ENCODE measurements at regions not wholly inside any gene's neighbourhood (a gene's known extent, or its start where the extent isn't known, plus 50 kb on each side); places are given as distances from the start of the nearest gene placed in this dataset.

DNA sequence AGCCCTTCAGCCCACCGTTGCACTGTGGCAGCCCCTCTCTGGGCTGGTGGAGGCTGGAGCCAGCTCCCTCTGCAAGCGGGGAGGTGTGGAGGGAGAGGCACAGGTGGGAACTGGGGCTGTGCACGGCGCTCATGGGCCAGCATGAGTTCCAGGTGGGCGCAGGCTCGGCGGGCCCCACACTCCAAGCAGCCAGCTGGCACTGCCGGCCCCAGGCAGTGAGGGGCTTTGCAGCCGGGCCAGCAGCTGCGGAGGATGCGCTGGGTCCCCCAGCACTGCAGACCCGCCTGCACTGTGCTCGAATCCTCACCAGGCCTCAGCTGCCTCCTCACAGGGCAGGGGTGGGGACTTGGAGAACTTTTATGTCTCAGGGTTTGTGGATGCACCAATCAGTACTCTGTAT lies 1354.8 kb upstream of the IGFBP7 start:
- 90% methylated on average over 13 of the region's 13 CpGs for WGBS
- no peak overlapping the region for H2AK5ac ChIP-seq (ENCODE audit: low read length, severe bottlenecking)
- DNase-seq, result no peak
- no peak overlapping the region for H2BK5ac ChIP-seq (ENCODE audit: low read depth, low read length, poor library complexity, severe bottlenecking)
- no peak overlapping the region for H3K18ac ChIP-seq (ENCODE audit: low read depth in 1 of 2, low read length in 2 of 2)
- no peaks in the 10 kb centered on the region for H3K4me1 ChIP-seq (ENCODE audit: control insufficient read depth, insufficient read depth, low read depth, low read length)
- no peak overlapping the region for H2BK12ac ChIP-seq (ENCODE audit: low read length in 2 of 2)
- H3K14ac ChIP-seq (ENCODE audit: low read length in 2 of 2), result no peak overlapping the region
- no peak overlapping the region for H3K4ac ChIP-seq (ENCODE audit: low read depth in 1 of 2, low read length in 2 of 2)
- no peak overlapping the region for H3K9ac ChIP-seq (ENCODE audit: low read length)
- no peak overlapping the region for H4K8ac ChIP-seq (ENCODE audit: low read length)
- H3K27me3 ChIP-seq (ENCODE audit: control insufficient read depth in 1 of 2, insufficient read depth in 1 of 2, low read length in 2 of 2), result no peaks in the 10 kb centered on the region
- no peak overlapping the region for H4K91ac ChIP-seq (ENCODE audit: low read length)
- H3K4me2 ChIP-seq (ENCODE audit: low read length, poor library complexity, severe bottlenecking), result no peak overlapping the region
- no peaks in the 10 kb centered on the region for H3K79me1 ChIP-seq (replicated peaks; ENCODE audit: low read length, poor library complexity, severe bottlenecking)
- no peak overlapping the region for H3K27ac ChIP-seq (ENCODE audit: low read length, poor library complexity, severe bottlenecking)
- H2BK15ac ChIP-seq (ENCODE audit: low read depth, poor library complexity, severe bottlenecking), result no peak overlapping the region
- H3K36me3 ChIP-seq (ENCODE audit: control insufficient read depth in 1 of 2, insufficient read depth in 2 of 2, low read depth in 1 of 2, low read length in 2 of 2), result no peaks in the 10 kb centered on the region
- H2AFZ ChIP-seq (ENCODE audit: low read depth, low read length), result no peak overlapping the region
- no peak overlapping the region for H2BK120ac ChIP-seq (ENCODE audit: low read depth, low read length)
- H3K9me3 ChIP-seq (ENCODE audit: control insufficient read depth, low read length), result no peaks in the 10 kb centered on the region
- H3K4me3 ChIP-seq (ENCODE audit: insufficient read depth in 1 of 2, low read depth in 1 of 2, low read length in 2 of 2), result no peak overlapping the region
- H3K23ac ChIP-seq (ENCODE audit: low read length in 2 of 2), result no peak overlapping the region

GRCh38 chr4:58456727-58457384 lies 1346.7 kb upstream of the IGFBP7 start:
- WGBS, result 92% methylated on average over 26 of the region's 26 CpGs
- H3K4me2 ChIP-seq (ENCODE audit: low read length, poor library complexity, severe bottlenecking), result no peak overlapping the region
- no peak overlapping the region for H2BK5ac ChIP-seq (ENCODE audit: low read depth, low read length, poor library complexity, severe bottlenecking)
- no peak overlapping the region for H3K27ac ChIP-seq (ENCODE audit: low read length, poor library complexity, severe bottlenecking)
- H3K18ac ChIP-seq (ENCODE audit: low read depth in 1 of 2, low read length in 2 of 2), result no peak overlapping the region
- H3K79me1 ChIP-seq (replicated peaks; ENCODE audit: low read length, poor library complexity, severe bottlenecking), result no peaks in the 10 kb centered on the region
- H3K4me1 ChIP-seq (ENCODE audit: control insufficient read depth, insufficient read depth, low read depth, low read length), result no peaks in the 10 kb centered on the region
- H2BK12ac ChIP-seq (ENCODE audit: low read length in 2 of 2), result no peak overlapping the region
- no peaks in the 10 kb centered on the region for H3K27me3 ChIP-seq (ENCODE audit: control insufficient read depth in 1 of 2, insufficient read depth in 1 of 2, low read length in 2 of 2)
- H2BK15ac ChIP-seq (ENCODE audit: low read depth, poor library complexity, severe bottlenecking), result no peak overlapping the region
- no peak overlapping the region for H2BK120ac ChIP-seq (ENCODE audit: low read depth, low read length)
- no peak overlapping the region for H4K91ac ChIP-seq (ENCODE audit: low read length)
- no peak overlapping the region for H3K9ac ChIP-seq (ENCODE audit: low read length)
- H3K23ac ChIP-seq (ENCODE audit: low read length in 2 of 2), result no peak overlapping the region
- DNase-seq, result no peak
- no peak overlapping the region for H2AFZ ChIP-seq (ENCODE audit: low read depth, low read length)
- H3K9me3 ChIP-seq (ENCODE audit: control insufficient read depth, low read length), result no peaks in the 10 kb centered on the region
- no peak overlapping the region for H2AK5ac ChIP-seq (ENCODE audit: low read length, severe bottlenecking)
- H4K8ac ChIP-seq (ENCODE audit: low read length), result no peak overlapping the region
- H3K4ac ChIP-seq (ENCODE audit: low read depth in 1 of 2, low read length in 2 of 2), result no peak overlapping the region
- H3K36me3 ChIP-seq (ENCODE audit: control insufficient read depth in 1 of 2, insufficient read depth in 2 of 2, low read depth in 1 of 2, low read length in 2 of 2), result no peaks in the 10 kb centered on the region
- no peak overlapping the region for H3K4me3 ChIP-seq (ENCODE audit: insufficient read depth in 1 of 2, low read depth in 1 of 2, low read length in 2 of 2)
- H3K14ac ChIP-seq (ENCODE audit: low read length in 2 of 2), result peak overlapping the region in 1 of 2 experiments; percentile 4

DNA sequence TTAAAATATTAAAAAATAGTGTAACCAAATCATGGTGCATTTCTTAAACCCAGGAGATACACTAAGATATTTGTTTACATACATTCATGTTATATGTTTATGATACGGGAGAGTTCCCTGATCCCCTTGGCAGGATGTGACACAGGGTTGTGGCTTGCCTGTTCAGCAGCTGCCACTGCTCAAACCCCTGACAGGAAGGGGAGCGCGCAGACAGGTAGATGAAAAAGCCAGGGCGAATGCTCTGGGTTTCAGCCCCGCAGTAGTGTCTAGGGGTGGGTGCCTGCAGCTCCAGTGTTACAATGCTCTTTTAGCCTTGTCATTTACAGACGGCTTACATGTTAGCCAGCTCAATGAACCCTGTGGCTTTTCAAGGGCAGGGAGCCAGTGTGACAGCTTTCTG lies 1343.8 kb upstream of the IGFBP7 start:
- no peak overlapping the region for H2BK12ac ChIP-seq (ENCODE audit: low read length in 2 of 2)
- H3K18ac ChIP-seq (ENCODE audit: low read depth in 1 of 2, low read length in 2 of 2), result no peak overlapping the region
- H3K27ac ChIP-seq (ENCODE audit: low read length, poor library complexity, severe bottlenecking), result no peak overlapping the region
- no peak overlapping the region for H3K9ac ChIP-seq (ENCODE audit: low read length)
- H2BK15ac ChIP-seq (ENCODE audit: low read depth, poor library complexity, severe bottlenecking), result no peak overlapping the region
- peak; percentile 43 for DNase-seq
- H3K23ac ChIP-seq (ENCODE audit: low read length in 2 of 2), result no peak overlapping the region
- H2AFZ ChIP-seq (ENCODE audit: low read depth, low read length), result no peak overlapping the region
- no peak overlapping the region for H2BK5ac ChIP-seq (ENCODE audit: low read depth, low read length, poor library complexity, severe bottlenecking)
- H3K4me3 ChIP-seq (ENCODE audit: insufficient read depth in 1 of 2, low read depth in 1 of 2, low read length in 2 of 2), result no peak overlapping the region
- H3K36me3 ChIP-seq (ENCODE audit: control insufficient read depth in 1 of 2, insufficient read depth in 2 of 2, low read depth in 1 of 2, low read length in 2 of 2), result no peaks in the 10 kb centered on the region
- H4K8ac ChIP-seq (ENCODE audit: low read length), result no peak overlapping the region
- no peaks in the 10 kb centered on the region for H3K4me1 ChIP-seq (ENCODE audit: control insufficient read depth, insufficient read depth, low read depth, low read length)
- no peak overlapping the region for H2AK5ac ChIP-seq (ENCODE audit: low read length, severe bottlenecking)
- no peaks in the 10 kb centered on the region for H3K27me3 ChIP-seq (ENCODE audit: control insufficient read depth in 1 of 2, insufficient read depth in 1 of 2, low read length in 2 of 2)
- H3K14ac ChIP-seq (ENCODE audit: low read length in 2 of 2), result no peak overlapping the region
- no peak overlapping the region for H3K4me2 ChIP-seq (ENCODE audit: low read length, poor library complexity, severe bottlenecking)
- H3K79me1 ChIP-seq (replicated peaks; ENCODE audit: low read length, poor library complexity, severe bottlenecking), result no peaks in the 10 kb centered on the region
- H2BK120ac ChIP-seq (ENCODE audit: low read depth, low read length), result no peak overlapping the region
- no peaks in the 10 kb centered on the region for H3K9me3 ChIP-seq (ENCODE audit: control insufficient read depth, low read length)
- WGBS, result 63% methylated on average over 6 of the region's 6 CpGs
- no peak overlapping the region for H4K91ac ChIP-seq (ENCODE audit: low read length)
- no peak overlapping the region for H3K4ac ChIP-seq (ENCODE audit: low read depth in 1 of 2, low read length in 2 of 2)

DNA sequence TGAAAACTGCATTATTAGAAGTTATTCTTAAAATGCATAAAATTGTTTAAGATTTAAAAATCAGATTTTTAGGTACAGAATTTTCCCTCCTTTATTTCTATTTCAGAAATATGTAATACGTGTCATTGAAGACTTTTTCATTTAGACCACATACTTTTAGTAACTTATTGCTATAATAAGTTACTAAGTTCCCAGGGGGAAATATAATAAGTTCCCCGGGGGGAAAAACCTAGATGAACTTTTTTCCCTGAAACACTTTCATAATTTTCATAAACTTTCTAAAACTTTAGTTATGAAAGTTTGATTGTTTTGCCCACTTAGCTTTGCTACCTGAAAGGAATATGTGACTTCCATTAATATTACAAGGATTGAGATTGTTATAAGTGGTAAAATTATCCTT lies 1341.5 kb upstream of the IGFBP7 start:
- no peak overlapping the region for H2AK5ac ChIP-seq (ENCODE audit: low read length, severe bottlenecking)
- no peak overlapping the region for H3K9ac ChIP-seq (ENCODE audit: low read length)
- H3K14ac ChIP-seq (ENCODE audit: low read length in 2 of 2), result no peak overlapping the region
- no peak overlapping the region for H4K91ac ChIP-seq (ENCODE audit: low read length)
- no peak overlapping the region for H3K4ac ChIP-seq (ENCODE audit: low read depth in 1 of 2, low read length in 2 of 2)
- H3K27ac ChIP-seq (ENCODE audit: low read length, poor library complexity, severe bottlenecking), result no peak overlapping the region
- no peaks in the 10 kb centered on the region for H3K79me1 ChIP-seq (replicated peaks; ENCODE audit: low read length, poor library complexity, severe bottlenecking)
- no peak overlapping the region for H2BK5ac ChIP-seq (ENCODE audit: low read depth, low read length, poor library complexity, severe bottlenecking)
- H3K4me3 ChIP-seq (ENCODE audit: insufficient read depth in 1 of 2, low read depth in 1 of 2, low read length in 2 of 2), result no peak overlapping the region
- H2AFZ ChIP-seq (ENCODE audit: low read depth, low read length), result no peak overlapping the region
- DNase-seq, result no peak
- H3K4me2 ChIP-seq (ENCODE audit: low read length, poor library complexity, severe bottlenecking), result no peak overlapping the region
- no peak overlapping the region for H2BK15ac ChIP-seq (ENCODE audit: low read depth, poor library complexity, severe bottlenecking)
- no peaks in the 10 kb centered on the region for H3K4me1 ChIP-seq (ENCODE audit: control insufficient read depth, insufficient read depth, low read depth, low read length)
- H2BK12ac ChIP-seq (ENCODE audit: low read length in 2 of 2), result no peak overlapping the region
- no peaks in the 10 kb centered on the region for H3K27me3 ChIP-seq (ENCODE audit: control insufficient read depth in 1 of 2, insufficient read depth in 1 of 2, low read length in 2 of 2)
- no peak overlapping the region for H4K8ac ChIP-seq (ENCODE audit: low read length)
- no peak overlapping the region for H3K23ac ChIP-seq (ENCODE audit: low read length in 2 of 2)
- H3K18ac ChIP-seq (ENCODE audit: low read depth in 1 of 2, low read length in 2 of 2), result no peak overlapping the region
- no peak overlapping the region for H2BK120ac ChIP-seq (ENCODE audit: low read depth, low read length)
- no CpG with 5 or more reads among the region's 2 CpGs for WGBS
- H3K9me3 ChIP-seq (ENCODE audit: control insufficient read depth, low read length), result no peaks in the 10 kb centered on the region
- no peaks in the 10 kb centered on the region for H3K36me3 ChIP-seq (ENCODE audit: control insufficient read depth in 1 of 2, insufficient read depth in 2 of 2, low read depth in 1 of 2, low read length in 2 of 2)

Data from mesenchymal stem cell (in vitro differentiated cells and primary cell).